Omental fat pad (tissue), 3 donors: ENCODE measurements at regions not wholly inside any gene's neighbourhood (a gene's known extent, or its start where the extent isn't known, plus 50 kb on each side); places are given as distances from the start of the nearest gene placed in this dataset.

ENCODE experiments used
- ATAC-seq: fragments of 150-250 bp; one replicate; pipeline ENCODE4 v1.9.1; 2016; ENCODE audit warnings: mild to moderate bottlenecking, moderate library complexity; ENCODE audit not compliant: low FRiP score
- DNase-seq: peaks from one replicate; pipeline ENCODE4 v3.0.0-alpha.2; 2019; ENCODE audit warnings: low spot score
- TF ChIP-seq, protein P1 (sequence below), 3 donors: fragments of 450-650 bp; IDR thresholded peaks; one replicate each; pipeline ENCODE4 v1.5.1; 2016 to 2017; ENCODE audit warnings: antibody characterized with exemption in 3 of 3, mild to moderate bottlenecking in 3 of 3, moderate library complexity in 2 of 3

DNA sequence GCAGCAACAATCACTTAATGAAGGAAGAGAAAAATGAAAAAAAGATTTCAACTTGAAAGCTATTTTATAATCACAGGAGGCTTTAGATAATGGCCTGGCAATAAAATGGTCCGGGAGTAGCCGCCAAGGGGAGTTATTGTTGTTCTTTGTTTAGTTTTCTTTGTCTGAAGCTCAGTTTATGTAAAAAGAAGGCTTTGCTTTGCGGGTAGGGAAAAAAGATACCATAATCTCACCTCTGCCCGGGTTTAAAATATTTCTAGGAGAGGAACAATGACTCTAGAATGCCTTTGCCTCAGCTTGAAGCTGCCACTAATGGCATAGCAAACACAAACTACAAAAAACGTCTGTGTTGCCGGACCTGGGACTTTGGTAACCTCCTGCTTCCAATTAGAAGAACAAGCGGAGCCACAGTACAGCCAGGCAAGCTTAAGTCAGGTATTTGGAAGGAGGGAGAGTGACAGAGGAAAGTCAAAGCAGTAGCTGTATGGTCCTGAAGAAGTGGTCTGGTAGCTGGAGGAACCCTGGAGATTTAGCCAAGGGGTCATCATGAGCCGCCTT is 764.5 kb downstream of the TUSC7 start:
- TF ChIP-seq, protein P1, sequence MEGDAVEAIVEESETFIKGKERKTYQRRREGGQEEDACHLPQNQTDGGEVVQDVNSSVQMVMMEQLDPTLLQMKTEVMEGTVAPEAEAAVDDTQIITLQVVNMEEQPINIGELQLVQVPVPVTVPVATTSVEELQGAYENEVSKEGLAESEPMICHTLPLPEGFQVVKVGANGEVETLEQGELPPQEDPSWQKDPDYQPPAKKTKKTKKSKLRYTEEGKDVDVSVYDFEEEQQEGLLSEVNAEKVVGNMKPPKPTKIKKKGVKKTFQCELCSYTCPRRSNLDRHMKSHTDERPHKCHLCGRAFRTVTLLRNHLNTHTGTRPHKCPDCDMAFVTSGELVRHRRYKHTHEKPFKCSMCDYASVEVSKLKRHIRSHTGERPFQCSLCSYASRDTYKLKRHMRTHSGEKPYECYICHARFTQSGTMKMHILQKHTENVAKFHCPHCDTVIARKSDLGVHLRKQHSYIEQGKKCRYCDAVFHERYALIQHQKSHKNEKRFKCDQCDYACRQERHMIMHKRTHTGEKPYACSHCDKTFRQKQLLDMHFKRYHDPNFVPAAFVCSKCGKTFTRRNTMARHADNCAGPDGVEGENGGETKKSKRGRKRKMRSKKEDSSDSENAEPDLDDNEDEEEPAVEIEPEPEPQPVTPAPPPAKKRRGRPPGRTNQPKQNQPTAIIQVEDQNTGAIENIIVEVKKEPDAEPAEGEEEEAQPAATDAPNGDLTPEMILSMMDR (IDR thresholded peaks at IDR 0.05): no peak
- no peak for ATAC-seq
- DNase-seq: no peak

DNA sequence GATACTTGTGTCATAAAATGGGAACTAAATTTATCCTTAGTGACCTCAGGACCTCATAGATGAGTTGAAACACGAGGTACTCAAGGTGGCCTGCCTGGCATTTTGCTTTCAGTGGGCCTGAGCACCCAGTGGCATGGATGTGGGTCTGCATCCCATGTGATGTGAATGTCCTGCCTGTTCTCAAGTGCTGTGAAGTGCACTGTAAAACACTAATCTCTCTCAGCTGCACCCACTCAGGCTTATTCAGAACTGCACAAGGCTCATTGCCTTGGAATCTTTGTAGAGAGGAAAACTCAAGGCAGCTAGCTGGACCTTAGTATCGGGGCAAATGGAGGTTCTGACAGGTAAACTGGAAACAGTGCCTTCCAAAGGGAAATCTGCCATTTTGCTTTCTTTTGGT is 767.0 kb downstream of the TUSC7 start:
- ATAC-seq: no peak
- no peak for DNase-seq
- TF ChIP-seq, protein P1 (IDR thresholded peaks at IDR 0.05): no peak

DNA sequence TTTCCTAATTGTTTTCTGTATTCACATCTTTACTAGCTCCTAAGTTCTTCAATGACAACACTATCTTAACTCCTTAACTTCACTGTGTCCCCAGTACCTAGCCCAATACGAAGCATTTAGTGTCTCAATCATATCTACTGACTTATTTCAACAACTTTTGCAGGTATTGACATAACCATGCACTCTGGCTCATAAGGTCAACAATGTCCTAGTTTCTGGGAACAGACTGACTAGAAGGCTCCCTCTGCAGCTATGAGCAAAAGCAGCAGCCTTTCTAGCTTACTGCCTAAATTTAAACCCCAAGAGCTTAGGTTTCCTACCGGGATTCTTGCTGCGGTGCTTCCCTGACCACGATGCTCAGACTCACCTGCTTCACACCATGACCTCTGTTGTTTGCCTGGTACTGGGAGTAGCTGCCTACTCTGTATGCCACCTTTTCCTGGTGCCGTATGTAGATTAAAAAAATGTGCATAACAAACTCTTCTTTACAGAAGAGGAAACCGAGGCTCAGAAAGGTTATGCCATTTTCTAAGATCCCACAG is 767.7 kb downstream of the TUSC7 start:
- ATAC-seq: no peak
- TF ChIP-seq, protein P1 (IDR thresholded peaks at IDR 0.05): no peak
- DNase-seq: no peak

DNA sequence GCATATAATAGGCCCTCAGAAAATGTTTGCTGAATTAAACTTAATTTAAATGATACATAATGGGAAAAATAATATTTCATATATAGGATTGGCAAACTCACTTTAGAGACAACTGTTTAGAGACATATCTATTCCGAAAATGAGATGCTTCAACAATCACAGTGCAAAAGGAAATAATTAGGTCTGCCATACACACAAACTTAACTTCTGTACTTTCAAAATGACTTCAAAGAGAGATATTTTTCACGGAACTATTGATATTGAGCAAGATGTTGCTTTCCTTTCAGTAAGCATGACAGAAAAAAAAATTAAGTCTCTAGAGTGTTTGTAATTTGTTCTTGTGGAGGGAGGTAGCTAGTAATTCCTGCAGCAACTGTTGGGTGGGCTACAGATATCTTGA is 769.5 kb downstream of the TUSC7 start:
- DNase-seq: no peak
- TF ChIP-seq, protein P1 (IDR thresholded peaks at IDR 0.05): no peak
- no peak for ATAC-seq

DNA sequence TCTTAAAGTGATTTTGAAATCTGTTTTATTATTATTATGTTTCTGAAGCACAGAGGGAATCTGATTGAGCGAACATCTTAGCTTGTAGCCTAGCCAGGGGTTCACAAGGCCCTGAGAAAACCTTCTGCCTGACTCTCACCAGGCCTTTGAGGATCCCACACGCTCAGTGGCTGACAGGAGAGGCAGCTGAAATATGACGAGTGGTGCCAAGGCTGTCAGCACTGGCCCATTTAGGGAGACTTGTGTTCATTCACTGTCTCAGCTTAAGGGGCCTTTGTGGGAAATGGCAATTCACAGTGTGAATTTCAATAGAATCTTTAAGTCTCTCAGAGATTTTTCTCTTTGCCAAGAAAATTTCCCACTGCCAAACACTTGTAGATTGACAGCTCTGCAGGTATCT is 770.9 kb downstream of the TUSC7 start:
- ATAC-seq: no peak
- DNase-seq: no peak
- TF ChIP-seq, protein P1 (IDR thresholded peaks at IDR 0.05): no peak

DNA sequence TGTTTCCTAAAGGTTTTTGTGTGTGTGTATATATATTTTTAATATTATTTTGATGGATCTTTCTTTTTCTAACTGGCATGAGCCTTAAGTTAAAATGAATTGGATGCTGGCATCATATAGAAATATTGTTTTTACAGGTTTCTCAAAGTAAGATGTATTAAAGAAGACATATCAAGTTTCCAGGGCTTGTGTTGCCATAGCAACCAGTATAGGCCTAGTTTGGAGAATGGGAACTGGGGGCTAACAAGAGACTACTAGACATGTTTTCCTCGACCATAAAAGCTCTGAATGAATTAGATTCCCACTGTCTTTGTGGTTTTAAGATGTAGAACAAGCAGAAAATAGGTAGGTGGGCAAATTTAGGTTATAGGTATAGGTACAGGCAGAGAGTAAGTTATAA is 771.4 kb downstream of the TUSC7 start:
- ATAC-seq (no peak), DNase-seq (no peak)
- TF ChIP-seq, protein P1 (IDR thresholded peaks at IDR 0.05): no peak

DNA sequence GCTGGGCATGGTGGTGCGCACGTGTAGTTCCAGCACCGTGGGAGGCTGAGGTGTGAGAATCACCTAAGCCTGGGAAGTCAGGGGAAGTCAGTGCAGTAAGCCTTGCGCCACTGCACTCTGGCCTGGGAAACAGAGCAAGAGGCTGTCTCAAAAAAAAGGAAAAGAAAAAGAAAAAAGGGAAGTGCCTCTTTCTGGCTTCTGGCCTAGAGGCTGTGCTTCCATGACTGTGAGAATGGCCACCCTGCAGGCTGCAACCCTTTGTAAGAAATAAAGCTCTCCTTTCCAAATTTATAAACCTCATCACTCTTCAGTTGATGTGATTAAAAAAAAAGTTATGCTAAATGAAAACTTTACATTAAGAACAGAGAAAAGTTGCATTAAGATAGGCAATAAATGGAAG is 774.3 kb downstream of the TUSC7 start:
- ATAC-seq: no peak
- no peak for DNase-seq
- TF ChIP-seq, protein P1 (IDR thresholded peaks at IDR 0.05): no peak
